Activated B cell treated with CpG ODN at 0.5 μM for 24 hours (primary cell): ENCODE measurements at regions not wholly inside any gene's neighbourhood (a gene's known extent, or its start where the extent isn't known, plus 50 kb on each side); places are given as distances from the start of the nearest gene placed in this dataset.

Experiments used
- ATAC-seq: fragments of 200-7000 bp; cut with Tn5 transposase; one replicate; pipeline ENCODE4 v1.10.0; 2021; ENCODE audit warnings: low read depth, mild to moderate bottlenecking, moderate library complexity
- CTCF ChIA-PET: fragments of 350-600 bp; sonication (Branson Sonifier 250); formaldehyde crosslinking; loops from one replicate; lab custom pipeline; 2021; ENCODE audit warnings: antibody characterized with exemption; lab: Charles Lee
- POLR2A ChIA-PET: fragments of 350-600 bp; sonication (Branson Sonifier 250); formaldehyde crosslinking; loops from one replicate; lab custom pipeline; 2021; ENCODE audit warnings: antibody characterized with exemption; lab: Charles Lee
- DNase-seq: peaks from one replicate; pipeline ENCODE4 v3.0.0; 2022
- H3K27ac Mint-ChIP-seq: one replicate; pipeline ENCODE4 v1.8.0; 2020; ENCODE audit warnings: mixed read lengths
- H3K27me3 Mint-ChIP-seq: one replicate; pipeline ENCODE4 v1.8.0; 2021; ENCODE audit warnings: mixed read lengths
- H3K36me3 Mint-ChIP-seq: one replicate; pipeline ENCODE4 v1.8.0; 2021; ENCODE audit warnings: low read depth, mixed read lengths
- H3K4me1 Mint-ChIP-seq: one replicate; pipeline ENCODE4 v1.8.0; 2021; ENCODE audit warnings: mixed read lengths
- H3K4me3 Mint-ChIP-seq: one replicate; pipeline ENCODE4 v1.8.0; 2020; ENCODE audit warnings: mild to moderate bottlenecking, mixed read lengths
- H3K9me3 Mint-ChIP-seq: one replicate; pipeline ENCODE4 v1.8.0; 2020; ENCODE audit warnings: mixed read lengths
- CTCF ChIP-seq: fragments of 200-600 bp; IDR thresholded peaks from one replicate; pipeline ENCODE4 v1.8.0; 2022; ENCODE audit warnings: antibody characterized with exemption, mild to moderate bottlenecking
- intact Hi-C: fragments of 100-400 bp; cut with micrococcal nuclease; formaldehyde crosslinking; loops from one replicate; pipeline ENCODE4 v1.15.1; 2024

- DNase-seq (no peak), ATAC-seq (no peak)
- H3K27me3 Mint-ChIP-seq, result no peaks in the 10 kb centered on the region
- no peaks in the 10 kb centered on the region for H3K4me1 Mint-ChIP-seq
- TF ChIP-seq CTCF, result no peak
- POLR2A ChIA-PET, result no interaction called here
- H3K4me3 Mint-ChIP-seq, result no peak overlapping the region
- no peaks in the 10 kb centered on the region for H3K36me3 Mint-ChIP-seq
- H3K27ac Mint-ChIP-seq, result no peak overlapping the region
- intact Hi-C loops, result no loop called here
- CTCF ChIA-PET, result interaction anchor here (1.4 kb wide), 1 partner anchor 644 kb away, joined by 4 read pairs; no protein-coding TSS in a partner anchor
- no peaks in the 10 kb centered on the region for H3K9me3 Mint-ChIP-seq
Measured at GRCh38 chr14:53531156-53531555, 378.0 kb upstream of the DDHD1 start.

- Mint-ChIP-seq H3K9me3 (no peaks in the 10 kb centered on the region), H3K4me3 (no peak overlapping the region), H3K27me3 (no peaks in the 10 kb centered on the region), H3K4me1 (no peaks in the 10 kb centered on the region), H3K36me3 (no peaks in the 10 kb centered on the region), H3K27ac (no peak overlapping the region)
- intact Hi-C loops, result no loop called here
- POLR2A ChIA-PET, result no interaction called here
- no peak for TF ChIP-seq CTCF
- CTCF ChIA-PET, result no interaction called here
- DNase-seq (no peak), ATAC-seq (no peak)
Measured at GRCh38 chr14:53529519-53529918, 376.4 kb upstream of the DDHD1 start.

DNA sequence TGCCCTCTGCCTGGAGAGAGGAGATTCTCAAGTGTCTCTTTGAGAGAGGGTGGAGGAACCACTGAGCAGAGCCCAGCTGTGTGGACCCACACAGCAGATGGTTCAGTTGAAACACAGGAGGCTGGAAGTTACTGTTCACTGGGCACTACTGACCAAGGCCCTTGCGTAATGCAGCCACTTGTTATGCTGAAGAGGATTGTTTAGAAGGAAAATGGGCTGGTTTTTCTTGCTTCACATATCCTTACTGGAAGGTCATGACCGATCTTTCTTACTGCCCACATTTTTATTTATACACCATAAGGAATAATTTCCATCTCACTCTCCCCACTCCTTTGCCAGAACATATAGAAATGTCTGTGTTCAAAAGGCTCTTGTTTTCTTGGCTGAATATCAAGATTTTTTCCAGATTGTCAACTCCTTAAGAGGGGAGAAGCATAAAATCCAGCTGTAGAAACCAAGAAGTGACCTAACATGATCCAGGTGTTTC, 375.1 kb upstream of the DDHD1 start:
- intact Hi-C loops, result no loop called here
- H3K27me3 Mint-ChIP-seq, result no peaks in the 10 kb centered on the region
- ATAC-seq, result no peak
- H3K36me3 Mint-ChIP-seq, result no peaks in the 10 kb centered on the region
- no peak for TF ChIP-seq CTCF
- no peaks in the 10 kb centered on the region for H3K9me3 Mint-ChIP-seq
- no peak overlapping the region for H3K4me3 Mint-ChIP-seq
- no peak for DNase-seq
- no peaks in the 10 kb centered on the region for H3K4me1 Mint-ChIP-seq
- no peak overlapping the region for H3K27ac Mint-ChIP-seq
- CTCF ChIA-PET, result no interaction called here
- POLR2A ChIA-PET, result no interaction called here

GRCh38 chr14:53526200-53526599, 373.1 kb upstream of the DDHD1 start:
- no peak for ATAC-seq
- no peaks in the 10 kb centered on the region for H3K9me3 Mint-ChIP-seq
- POLR2A ChIA-PET, result no interaction called here
- intact Hi-C loops, result no loop called here
- CTCF ChIA-PET, result interaction anchor here (1.3 kb wide), 1 partner anchor 12 kb away, joined by 3 read pairs; no protein-coding TSS in a partner anchor
- TF ChIP-seq CTCF, result no peak
- no peaks in the 10 kb centered on the region for H3K4me1 Mint-ChIP-seq
- H3K4me3 Mint-ChIP-seq, result no peak overlapping the region
- H3K27ac Mint-ChIP-seq, result no peak overlapping the region
- no peaks in the 10 kb centered on the region for H3K36me3 Mint-ChIP-seq
- H3K27me3 Mint-ChIP-seq, result no peaks in the 10 kb centered on the region
- no peak for DNase-seq

DNA sequence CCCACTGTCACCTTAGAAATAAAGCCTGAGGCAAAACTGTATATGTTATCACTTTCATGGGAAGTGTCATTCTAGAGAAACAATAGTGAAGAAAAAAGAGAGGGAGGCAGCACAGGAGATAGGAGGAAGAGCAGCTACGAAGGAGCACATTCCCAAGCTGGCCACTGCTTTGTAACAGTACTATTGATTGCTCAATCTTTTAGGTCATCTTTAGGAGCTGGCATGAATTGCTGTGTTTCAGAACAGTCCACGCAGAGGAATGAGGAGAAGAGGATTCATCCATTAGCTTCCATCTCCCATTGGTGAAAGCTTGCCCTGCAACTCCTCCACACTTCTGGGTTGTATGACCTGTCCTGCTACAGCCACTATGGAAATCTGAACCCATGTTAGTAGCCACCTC, 372.5 kb upstream of the DDHD1 start:
- TF ChIP-seq CTCF, result no peak
- POLR2A ChIA-PET, result no interaction called here
- Mint-ChIP-seq H3K27me3 (no peaks in the 10 kb centered on the region), H3K27ac (no peak overlapping the region), H3K9me3 (no peaks in the 10 kb centered on the region), H3K36me3 (no peaks in the 10 kb centered on the region), H3K4me3 (no peak overlapping the region), H3K4me1 (no peaks in the 10 kb centered on the region)
- ATAC-seq (no peak), DNase-seq (no peak)
- intact Hi-C loops, result no loop called here
- CTCF ChIA-PET, result interaction anchor here (1.3 kb wide), 1 partner anchor 12 kb away, joined by 3 read pairs; no protein-coding TSS in a partner anchor
